ENCODE measurements at regions not wholly inside any gene's neighbourhood (a gene's known extent, or its start where the extent isn't known, plus 50 kb on each side); places are given as distances from the start of the nearest gene placed in this dataset.

GRCh38 chr13:90708128-90708527 lies 639.4 kb upstream of the MIR17HG start:
- DNase-seq, result no peak
- no peaks in the 10 kb centered on the region for H3K27me3 Mint-ChIP-seq (ENCODE audit: low read depth, poor library complexity)
- no peak overlapping the region for H3K27ac Mint-ChIP-seq
- H3K36me3 Mint-ChIP-seq (ENCODE audit: low read depth), result no peaks in the 10 kb centered on the region
- H3K4me1 Mint-ChIP-seq, result no peaks in the 10 kb centered on the region
- H3K9me3 Mint-ChIP-seq, result no peaks in the 10 kb centered on the region
- H3K4me3 Mint-ChIP-seq, result no peak overlapping the region
- TF ChIP-seq CTCF (IDR thresholded peaks at IDR 0.05), result no peak

GRCh38 chr13:90709319-90709718 lies 638.2 kb upstream of the MIR17HG start:
- H3K27me3 Mint-ChIP-seq (ENCODE audit: low read depth, poor library complexity), result no peaks in the 10 kb centered on the region
- H3K9me3 Mint-ChIP-seq, result no peaks in the 10 kb centered on the region
- no peak overlapping the region for H3K4me3 Mint-ChIP-seq
- no peak for TF ChIP-seq CTCF (IDR thresholded peaks at IDR 0.05)
- no peak overlapping the region for H3K27ac Mint-ChIP-seq
- no peak for DNase-seq
- H3K4me1 Mint-ChIP-seq, result no peaks in the 10 kb centered on the region
- no peaks in the 10 kb centered on the region for H3K36me3 Mint-ChIP-seq (ENCODE audit: low read depth)

- DNase-seq, result no peak
- H3K27ac Mint-ChIP-seq, result no peak overlapping the region
- TF ChIP-seq CTCF (IDR thresholded peaks at IDR 0.05), result no peak
These were observed 637.2 kb upstream of the MIR17HG start for GRCh38 chr13:90710164-90710759.

GRCh38 chr13:90713441-90714133 lies 633.9 kb upstream of the MIR17HG start:
- no peaks in the 10 kb centered on the region for H3K9me3 Mint-ChIP-seq
- TF ChIP-seq CTCF (IDR thresholded peaks at IDR 0.05), result no peak
- H3K27me3 Mint-ChIP-seq (ENCODE audit: low read depth, poor library complexity), result no peaks in the 10 kb centered on the region
- H3K36me3 Mint-ChIP-seq (ENCODE audit: low read depth), result no peaks in the 10 kb centered on the region
- peaks cover 5% of the 10 kb centered on the region for H3K4me1 Mint-ChIP-seq
- no peak for DNase-seq
- H3K4me3 Mint-ChIP-seq, result no peak overlapping the region
- H3K27ac Mint-ChIP-seq, result no peak overlapping the region

More at GRCh38 chr13:90710164-90710759, 637.2 kb upstream of the MIR17HG start:
- Mint-ChIP-seq H3K4me3 (no peak overlapping the region), H3K4me1 (no peaks in the 10 kb centered on the region), H3K27me3 (ENCODE audit: low read depth, poor library complexity) (no peaks in the 10 kb centered on the region), H3K9me3 (no peaks in the 10 kb centered on the region), H3K36me3 (ENCODE audit: low read depth) (no peaks in the 10 kb centered on the region)

GRCh38 chr13:90715485-90715884 lies 632.0 kb upstream of the MIR17HG start:
- no peaks in the 10 kb centered on the region for H3K9me3 Mint-ChIP-seq
- no peak overlapping the region for H3K27ac Mint-ChIP-seq
- DNase-seq, result no peak
- TF ChIP-seq CTCF (IDR thresholded peaks at IDR 0.05), result no peak
- peaks cover 5% of the 10 kb centered on the region for H3K4me1 Mint-ChIP-seq
- H3K4me3 Mint-ChIP-seq, result no peak overlapping the region
- H3K27me3 Mint-ChIP-seq (ENCODE audit: low read depth, poor library complexity), result no peaks in the 10 kb centered on the region
- no peaks in the 10 kb centered on the region for H3K36me3 Mint-ChIP-seq (ENCODE audit: low read depth)

- no peak for TF ChIP-seq CTCF (IDR thresholded peaks at IDR 0.05)
- peaks cover 5% of the 10 kb centered on the region for H3K4me1 Mint-ChIP-seq
- H3K36me3 Mint-ChIP-seq (ENCODE audit: low read depth), result no peaks in the 10 kb centered on the region
- H3K27me3 Mint-ChIP-seq (ENCODE audit: low read depth, poor library complexity), result no peaks in the 10 kb centered on the region
- DNase-seq, result no peak
- no peak overlapping the region for H3K4me3 Mint-ChIP-seq
- no peak overlapping the region for H3K27ac Mint-ChIP-seq
- H3K9me3 Mint-ChIP-seq, result no peaks in the 10 kb centered on the region
These were observed 630.0 kb upstream of the MIR17HG start for GRCh38 chr13:90717451-90717936.
